ENCODE measurements at regions not wholly inside any gene's neighbourhood (a gene's known extent, or its start where the extent isn't known, plus 50 kb on each side); places are given as distances from the start of the nearest gene placed in this dataset.

GRCh38 chr9:90070469-90070868 lies 465.7 kb downstream of the GADD45G start:
- Mint-ChIP-seq H3K36me3 (ENCODE audit: low read depth) (no peaks in the 10 kb centered on the region), H3K27me3 (ENCODE audit: insufficient read depth, low read depth, poor library complexity) (no peaks in the 10 kb centered on the region), H3K9me3 (no peaks in the 10 kb centered on the region), H3K4me3 (no peak overlapping the region), H3K27ac (no peak overlapping the region), H3K4me1 (no peaks in the 10 kb centered on the region)
- Histone ChIP-seq H3K4me2 (no peak overlapping the region), H4K20me1 (replicated peaks; ENCODE audit: insufficient read depth) (no peaks in the 10 kb centered on the region), H3K79me2 (replicated peaks; ENCODE audit: insufficient read depth) (no peaks in the 10 kb centered on the region), H3F3A (replicated peaks; ENCODE audit: low read depth) (no peaks in the 10 kb centered on the region), H3K36me3 (ENCODE audit: insufficient read depth) (no peaks in the 10 kb centered on the region), H2AFZ (no peak overlapping the region), H3K9me2 (ENCODE audit: insufficient read depth) (peaks cover 10% of the 10 kb centered on the region; the same call in 1 of the 2 replicates), H3K4me3 (no peak overlapping the region), H3K4me1 (ENCODE audit: insufficient read depth) (no peaks in the 10 kb centered on the region), H3K27ac (ENCODE audit: low read depth) (no peak overlapping the region), H3K27me3 (ENCODE audit: insufficient read depth) (no peaks in the 10 kb centered on the region)
- DNase-seq (ENCODE audit: low spot score) (no peak), ATAC-seq (no peak)
- TF ChIP-seq JUNB (IDR thresholded peaks at IDR 0.05; ENCODE audit: unreplicated experiment) (no peak), EZH2phosphoT487 (IDR thresholded peaks at IDR 0.05; ENCODE audit: unreplicated experiment) (no peak), ETS1 (IDR thresholded peaks at IDR 0.05) (no peak)

GRCh38 chr9:90070931-90071660 lies 466.3 kb downstream of the GADD45G start:
- no peaks in the 10 kb centered on the region for H3K4me1 Mint-ChIP-seq
- ATAC-seq = no peak

More at GRCh38 chr9:90070931-90071660, 466.3 kb downstream of the GADD45G start:
- no peak overlapping the region for H3K27ac Mint-ChIP-seq
- Histone ChIP-seq H3K4me2 (no peak overlapping the region), H3K27ac (ENCODE audit: low read depth) (no peak overlapping the region), H2AFZ (no peak overlapping the region), H3K79me2 (replicated peaks; ENCODE audit: insufficient read depth) (no peaks in the 10 kb centered on the region), H3F3A (replicated peaks; ENCODE audit: low read depth) (no peaks in the 10 kb centered on the region), H3K4me1 (ENCODE audit: insufficient read depth) (no peaks in the 10 kb centered on the region), H3K36me3 (ENCODE audit: insufficient read depth) (no peaks in the 10 kb centered on the region), H3K4me3 (no peak overlapping the region), H3K27me3 (ENCODE audit: insufficient read depth) (no peaks in the 10 kb centered on the region), H4K20me1 (replicated peaks; ENCODE audit: insufficient read depth) (no peaks in the 10 kb centered on the region), H3K9me2 (ENCODE audit: insufficient read depth) (peaks cover 10% of the 10 kb centered on the region; the same call in 1 of the 2 replicates)
- H3K27me3 Mint-ChIP-seq (ENCODE audit: insufficient read depth, low read depth, poor library complexity) = no peaks in the 10 kb centered on the region
- no peaks in the 10 kb centered on the region for H3K9me3 Mint-ChIP-seq
- no peak for TF ChIP-seq ZNF462 (CRISPR knock-in tag; IDR thresholded peaks at IDR 0.05)
- TF ChIP-seq POLR2AphosphoS5 (IDR thresholded peaks at IDR 0.05; ENCODE audit: low read depth) = no peak
- TF ChIP-seq ETS1 (IDR thresholded peaks at IDR 0.05) = no peak
- TF ChIP-seq CTCF (conservative IDR thresholded peaks at IDR 0.05; ENCODE audit: low read depth in 2 of 2) = no peak
- TF ChIP-seq EZH2phosphoT487 (IDR thresholded peaks at IDR 0.05; ENCODE audit: unreplicated experiment) = no peak
- no peak for DNase-seq (ENCODE audit: low spot score)
- H3K4me3 Mint-ChIP-seq = no peak overlapping the region
- H3K36me3 Mint-ChIP-seq (ENCODE audit: low read depth) = no peaks in the 10 kb centered on the region

Data from GM23338 (cell line).